BLaER1 treated with 17β-estradiol and CSF1 and Interleukin-3, amounts not matched to agents 10 nM and 100 nM (cell line): ENCODE measurements at regions not wholly inside any gene's neighbourhood (a gene's known extent, or its start where the extent isn't known, plus 50 kb on each side); places are given as distances from the start of the nearest gene placed in this dataset.

ENCODE experiments used
- H3K27ac ChIP-seq, 11 experiments: shearing (Covaris generic); formaldehyde crosslinking; 2 replicates each; pipeline ENCODE4 v1.8.1; 2022
- H3K27me3 ChIP-seq, 11 experiments: shearing (Covaris generic); formaldehyde crosslinking; 2 replicates each; pipeline ENCODE4 v1.8.1; 2022
- H3K36me3 ChIP-seq, 11 experiments: shearing (Covaris generic); formaldehyde crosslinking; 2 replicates each; pipeline ENCODE4 v1.8.1; 2022
- H3K4me1 ChIP-seq, 10 experiments: shearing (Covaris generic); formaldehyde crosslinking; 2 replicates each; pipeline ENCODE4 v1.8.1; 2022
- H3K4me2 ChIP-seq, 11 experiments: shearing (Covaris generic); formaldehyde crosslinking; 2 replicates each; pipeline ENCODE4 v1.8.1; 2022
- H3K4me3 ChIP-seq, 10 experiments: shearing (Covaris generic); formaldehyde crosslinking; 2 replicates each; pipeline ENCODE4 v1.8.1; 2022
- H3K9ac ChIP-seq, 11 experiments: shearing (Covaris generic); formaldehyde crosslinking; 2 replicates each; pipeline ENCODE4 v1.8.1; 2022
- H3K9me3 ChIP-seq, 11 experiments: shearing (Covaris generic); formaldehyde crosslinking; replicated peaks in 1 of 11; 2 replicates each; pipeline ENCODE4 v1.8.1; 2022
- H4K20me1 ChIP-seq, 11 experiments: shearing (Covaris generic); formaldehyde crosslinking; 2 replicates each; pipeline ENCODE4 v1.8.1; 2022
- Cebpa-rat ChIP-seq, 11 experiments: shearing (Covaris generic); IDR thresholded peaks; 2 replicates each; pipeline ENCODE4 v1.8.1; 2022

- Histone ChIP-seq H3K27me3 (no peaks in the 10 kb centered on the region), H3K4me2 (peak overlapping the region in 7 of 11 experiments; percentile 17 to 89 (median 70); a peak in 13 of 22 replicates), H3K4me1 (peaks cover 10 to 71% (median 58%) of the 10 kb centered on the region in 10 experiments), H3K27ac (peak overlapping the region; percentile 55 to 92 (median 83); a peak in 18 of 22 replicates), H3K36me3 (no peaks in the 10 kb centered on the region), H3K9ac (peak overlapping the region in 4 of 11 experiments; percentile 1 to 72 (median 34); a peak in 6 of 22 replicates), H3K4me3 (no peak overlapping the region), H4K20me1 (no peaks in the 10 kb centered on the region), H3K9me3 (no peaks in the 10 kb centered on the region; a peak in 2 of 22 replicates)
- TF ChIP-seq Cebpa-rat (IDR thresholded peaks at IDR 0.05), result no peak
Observed at GRCh38 chr1:199858171-199858570, 169.3 kb upstream of the NR5A2 start.

- H3K4me1 ChIP-seq, result peaks cover 10 to 71% (median 58%) of the 10 kb centered on the region in 10 experiments
- no peaks in the 10 kb centered on the region for H3K27me3 ChIP-seq
- no peaks in the 10 kb centered on the region for H4K20me1 ChIP-seq
- no peaks in the 10 kb centered on the region; a peak in 2 of 22 replicates for H3K9me3 ChIP-seq
- no peak overlapping the region for H3K4me3 ChIP-seq
- H3K27ac ChIP-seq, result peak overlapping the region; percentile 55 to 92 (median 83); a peak in 21 of 22 replicates
- H3K9ac ChIP-seq, result peak overlapping the region in 9 of 11 experiments; percentile 14 to 72 (median 57); a peak in 14 of 22 replicates
- H3K4me2 ChIP-seq, result peak overlapping the region in 8 of 11 experiments; percentile 32 to 89 (median 72); a peak in 14 of 22 replicates
- no peaks in the 10 kb centered on the region for H3K36me3 ChIP-seq
- no peak for TF ChIP-seq Cebpa-rat (IDR thresholded peaks at IDR 0.05)
Observed at GRCh38 chr1:199858856-199859255, 168.7 kb upstream of the NR5A2 start.

- Histone ChIP-seq H3K4me3 (no peak overlapping the region), H3K9ac (peak overlapping the region in 9 of 11 experiments; percentile 14 to 72 (median 57); a peak in 14 of 22 replicates)
Observed at GRCh38 chr1:199859491-199859933, 168.0 kb upstream of the NR5A2 start.

GRCh38 chr1:199861020-199861795, 166.3 kb upstream of the NR5A2 start:
- no peak for TF ChIP-seq Cebpa-rat (IDR thresholded peaks at IDR 0.05)
- Histone ChIP-seq H3K4me2 (peak overlapping the region in 10 of 11 experiments; percentile 0 to 89 (median 66); a peak in 18 of 22 replicates), H3K4me1 (peaks cover 10 to 62% (median 51%) of the 10 kb centered on the region in 10 experiments), H3K9me3 (no peaks in the 10 kb centered on the region; a peak in 2 of 22 replicates), H4K20me1 (no peaks in the 10 kb centered on the region), H3K9ac (peak overlapping the region in 1 of 11 experiments; percentile 67; a peak in 1 of 22 replicates), H3K27ac (peak overlapping the region; percentile 46 to 92 (median 83); a peak in 18 of 22 replicates), H3K4me3 (no peak overlapping the region), H3K27me3 (no peaks in the 10 kb centered on the region), H3K36me3 (no peaks in the 10 kb centered on the region)

More at GRCh38 chr1:199859491-199859933, 168.0 kb upstream of the NR5A2 start:
- TF ChIP-seq Cebpa-rat (IDR thresholded peaks at IDR 0.05), result peak in 4 of 11 experiments; percentile 25 to 79 (median 54); a peak in 5 of 22 replicates
- Histone ChIP-seq H3K36me3 (no peaks in the 10 kb centered on the region), H3K4me1 (peaks cover 10 to 74% (median 58%) of the 10 kb centered on the region in 10 experiments), H3K27ac (peak overlapping the region; percentile 55 to 92 (median 83); a peak in 21 of 22 replicates), H3K27me3 (no peaks in the 10 kb centered on the region), H3K4me2 (peak overlapping the region; percentile 13 to 89 (median 70); a peak in 21 of 22 replicates), H3K9me3 (no peaks in the 10 kb centered on the region; a peak in 2 of 22 replicates), H4K20me1 (no peaks in the 10 kb centered on the region)

GRCh38 chr1:199862047-199862446, 165.5 kb upstream of the NR5A2 start:
- Histone ChIP-seq H3K9me3 (no peaks in the 10 kb centered on the region; a peak in 2 of 22 replicates), H3K27ac (no peak overlapping the region), H3K4me2 (no peak overlapping the region; a peak in 1 of 22 replicates), H3K36me3 (no peaks in the 10 kb centered on the region), H3K4me3 (no peak overlapping the region), H4K20me1 (no peaks in the 10 kb centered on the region), H3K4me1 (peaks cover 10 to 58% (median 46%) of the 10 kb centered on the region in 10 experiments), H3K27me3 (no peaks in the 10 kb centered on the region), H3K9ac (no peak overlapping the region)
- no peak for TF ChIP-seq Cebpa-rat (IDR thresholded peaks at IDR 0.05)

- no peaks in the 10 kb centered on the region for H3K36me3 ChIP-seq
- H3K4me2 ChIP-seq, result no peak overlapping the region
- no peak overlapping the region for H3K4me3 ChIP-seq
Observed at GRCh38 chr1:199866210-199866617, 161.3 kb upstream of the NR5A2 start.

GRCh38 chr1:199867601-199868000, 159.9 kb upstream of the NR5A2 start:
- H3K4me1 ChIP-seq, result peaks cover 5 to 28% (median 19%) of the 10 kb centered on the region in 10 experiments; a peak in 18 of 20 replicates
- H3K27me3 ChIP-seq, result no peaks in the 10 kb centered on the region
- no peaks in the 10 kb centered on the region for H3K9me3 ChIP-seq
- TF ChIP-seq Cebpa-rat (IDR thresholded peaks at IDR 0.05), result no peak
- H3K36me3 ChIP-seq, result no peaks in the 10 kb centered on the region
- no peak overlapping the region for H3K4me3 ChIP-seq
- peak overlapping the region; percentile 8 to 68 (median 46); a peak in 19 of 22 replicates for H3K4me2 ChIP-seq
- no peaks in the 10 kb centered on the region for H4K20me1 ChIP-seq
- peak overlapping the region in 7 of 11 experiments; percentile 18 to 48 (median 22); a peak in 9 of 22 replicates for H3K27ac ChIP-seq
- H3K9ac ChIP-seq, result peak overlapping the region in 1 of 11 experiments; percentile 26; a peak in 3 of 22 replicates

More at GRCh38 chr1:199866210-199866617, 161.3 kb upstream of the NR5A2 start:
- no peak overlapping the region for H3K27ac ChIP-seq
- peaks cover 6 to 35% (median 24%) of the 10 kb centered on the region in 10 experiments; a peak in 18 of 20 replicates for H3K4me1 ChIP-seq
- H3K9ac ChIP-seq, result no peak overlapping the region
- TF ChIP-seq Cebpa-rat (IDR thresholded peaks at IDR 0.05), result no peak
- no peaks in the 10 kb centered on the region for H4K20me1 ChIP-seq
- no peaks in the 10 kb centered on the region for H3K27me3 ChIP-seq
- no peaks in the 10 kb centered on the region for H3K9me3 ChIP-seq

- no peak for TF ChIP-seq Cebpa-rat (IDR thresholded peaks at IDR 0.05)
- H3K9me3 ChIP-seq, result no peaks in the 10 kb centered on the region
- H3K4me3 ChIP-seq, result no peak overlapping the region
- H4K20me1 ChIP-seq, result no peaks in the 10 kb centered on the region
- no peak overlapping the region for H3K9ac ChIP-seq
- H3K36me3 ChIP-seq, result no peaks in the 10 kb centered on the region
- peak overlapping the region in 3 of 11 experiments; percentile 20 to 48 (median 47); a peak in 5 of 22 replicates for H3K27ac ChIP-seq
- peak overlapping the region in 3 of 11 experiments; percentile 31 to 55 (median 46); a peak in 1 of 22 replicates for H3K4me2 ChIP-seq
- H3K4me1 ChIP-seq, result peaks cover 5 to 28% (median 19%) of the 10 kb centered on the region in 10 experiments; a peak in 18 of 20 replicates
- no peaks in the 10 kb centered on the region for H3K27me3 ChIP-seq
Observed at GRCh38 chr1:199868777-199869176, 158.7 kb upstream of the NR5A2 start.

GRCh38 chr1:199875337-199875736, 152.2 kb upstream of the NR5A2 start:
- Histone ChIP-seq H3K27me3 (no peaks in the 10 kb centered on the region), H3K9me3 (peaks cover 0 to 18% (median 8%) of the 10 kb centered on the region in 11 experiments; a peak in 16 of 22 replicates), H3K27ac (no peak overlapping the region), H3K4me2 (peak overlapping the region in 1 of 11 experiments; percentile 9; a peak in 2 of 22 replicates), H3K9ac (no peak overlapping the region), H3K36me3 (no peaks in the 10 kb centered on the region), H3K4me1 (peaks cover 0 to 25% (median 20%) of the 10 kb centered on the region in 10 experiments; a peak in 11 of 20 replicates), H4K20me1 (no peaks in the 10 kb centered on the region), H3K4me3 (no peak overlapping the region)
- TF ChIP-seq Cebpa-rat (IDR thresholded peaks at IDR 0.05), result no peak
